ENCODE measurements at regions not wholly inside any gene's neighbourhood (a gene's known extent, or its start where the extent isn't known, plus 50 kb on each side); places are given as distances from the start of the nearest gene placed in this dataset.

DNA sequence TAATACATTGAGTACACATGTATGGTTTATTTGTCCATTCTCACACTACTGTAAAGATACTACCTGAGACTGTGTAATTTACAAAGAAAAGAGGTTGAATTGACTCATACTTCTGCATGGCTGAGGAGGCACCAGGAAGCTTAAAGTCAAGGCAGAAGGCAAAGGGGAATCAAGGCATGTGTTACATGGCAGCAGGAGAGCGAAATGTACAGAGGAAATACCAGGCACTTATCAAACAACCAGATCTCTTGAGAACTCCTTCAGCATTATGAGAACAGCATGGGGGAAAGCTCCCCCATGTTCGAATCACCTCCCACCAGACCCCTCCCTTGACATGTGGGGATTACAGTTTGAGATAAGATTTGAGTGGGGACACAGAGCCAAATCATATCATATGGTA, 666.3 kb downstream of the ZBBX start:
- TF ChIP-seq EZH2phosphoT487 (IDR thresholded peaks at IDR 0.05; ENCODE audit: borderline replicate concordance, low read length) = no peak
- TF ChIP-seq, protein P1, sequence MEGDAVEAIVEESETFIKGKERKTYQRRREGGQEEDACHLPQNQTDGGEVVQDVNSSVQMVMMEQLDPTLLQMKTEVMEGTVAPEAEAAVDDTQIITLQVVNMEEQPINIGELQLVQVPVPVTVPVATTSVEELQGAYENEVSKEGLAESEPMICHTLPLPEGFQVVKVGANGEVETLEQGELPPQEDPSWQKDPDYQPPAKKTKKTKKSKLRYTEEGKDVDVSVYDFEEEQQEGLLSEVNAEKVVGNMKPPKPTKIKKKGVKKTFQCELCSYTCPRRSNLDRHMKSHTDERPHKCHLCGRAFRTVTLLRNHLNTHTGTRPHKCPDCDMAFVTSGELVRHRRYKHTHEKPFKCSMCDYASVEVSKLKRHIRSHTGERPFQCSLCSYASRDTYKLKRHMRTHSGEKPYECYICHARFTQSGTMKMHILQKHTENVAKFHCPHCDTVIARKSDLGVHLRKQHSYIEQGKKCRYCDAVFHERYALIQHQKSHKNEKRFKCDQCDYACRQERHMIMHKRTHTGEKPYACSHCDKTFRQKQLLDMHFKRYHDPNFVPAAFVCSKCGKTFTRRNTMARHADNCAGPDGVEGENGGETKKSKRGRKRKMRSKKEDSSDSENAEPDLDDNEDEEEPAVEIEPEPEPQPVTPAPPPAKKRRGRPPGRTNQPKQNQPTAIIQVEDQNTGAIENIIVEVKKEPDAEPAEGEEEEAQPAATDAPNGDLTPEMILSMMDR (IDR thresholded peaks at IDR 0.05; ENCODE audit: low read depth, low read length, poor library complexity, severe bottlenecking) = no peak
- Histone ChIP-seq H4K20me1 (ENCODE audit: control insufficient read depth, insufficient read depth, low read depth, low read length) (no peaks in the 10 kb centered on the region), H3K27me3 (ENCODE audit: control insufficient read depth, low read length) (no peaks in the 10 kb centered on the region), H3K27ac (ENCODE audit: low read depth, low read length) (no peak overlapping the region), H3K4me3 (ENCODE audit: low read length) (no peak overlapping the region), H3K4me1 (ENCODE audit: control insufficient read depth, low read length) (no peaks in the 10 kb centered on the region), H3K9me2 (replicated peaks; ENCODE audit: control insufficient read depth, low read length) (no peaks in the 10 kb centered on the region), H3K36me3 (ENCODE audit: control insufficient read depth, low read length) (no peaks in the 10 kb centered on the region), H3K9me3 (ENCODE audit: control insufficient read depth, insufficient read depth, low read length) (no peaks in the 10 kb centered on the region), H3K79me2 (ENCODE audit: control insufficient read depth, low read length) (no peaks in the 10 kb centered on the region), H3F3A (ENCODE audit: control insufficient read depth, insufficient read depth) (no peaks in the 10 kb centered on the region), H3K4me2 (ENCODE audit: low read length) (no peak overlapping the region)

DNA sequence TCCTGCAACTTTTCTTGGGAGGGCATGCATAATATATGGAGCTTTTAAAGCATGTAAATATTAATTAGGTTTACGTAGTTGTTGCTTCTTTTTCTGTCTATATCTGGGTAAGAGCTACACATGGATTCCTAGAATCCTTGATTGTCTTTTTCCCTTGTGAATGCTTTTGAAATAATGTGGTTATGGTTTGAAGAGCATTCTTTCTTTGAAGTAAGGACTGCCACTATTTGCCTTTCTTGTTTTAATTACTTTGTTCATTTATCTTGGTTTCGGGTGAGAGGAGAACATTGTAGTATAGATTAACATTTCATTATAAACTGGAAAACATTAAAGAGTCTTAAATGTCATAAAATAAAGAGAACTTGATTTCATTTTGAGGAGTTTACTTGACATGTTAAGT, 674.0 kb downstream of the ZBBX start:
- Histone ChIP-seq H3K9me2 (replicated peaks; ENCODE audit: control insufficient read depth, low read length) (no peaks in the 10 kb centered on the region), H3K4me3 (ENCODE audit: low read length) (no peak overlapping the region), H3K4me2 (ENCODE audit: low read length) (no peak overlapping the region), H3K27ac (ENCODE audit: low read depth, low read length) (no peak overlapping the region), H3F3A (ENCODE audit: control insufficient read depth, insufficient read depth) (no peaks in the 10 kb centered on the region), H3K79me2 (ENCODE audit: control insufficient read depth, low read length) (no peaks in the 10 kb centered on the region), H3K9me3 (ENCODE audit: control insufficient read depth, insufficient read depth, low read length) (no peaks in the 10 kb centered on the region), H3K27me3 (ENCODE audit: control insufficient read depth, low read length) (no peaks in the 10 kb centered on the region), H3K36me3 (ENCODE audit: control insufficient read depth, low read length) (no peaks in the 10 kb centered on the region), H4K20me1 (ENCODE audit: control insufficient read depth, insufficient read depth, low read depth, low read length) (no peaks in the 10 kb centered on the region), H3K4me1 (ENCODE audit: control insufficient read depth, low read length) (no peaks in the 10 kb centered on the region)
- TF ChIP-seq EZH2phosphoT487 (IDR thresholded peaks at IDR 0.05; ENCODE audit: borderline replicate concordance, low read length) = no peak
- TF ChIP-seq, protein P1 (IDR thresholded peaks at IDR 0.05; ENCODE audit: low read depth, low read length, poor library complexity, severe bottlenecking) = no peak

DNA sequence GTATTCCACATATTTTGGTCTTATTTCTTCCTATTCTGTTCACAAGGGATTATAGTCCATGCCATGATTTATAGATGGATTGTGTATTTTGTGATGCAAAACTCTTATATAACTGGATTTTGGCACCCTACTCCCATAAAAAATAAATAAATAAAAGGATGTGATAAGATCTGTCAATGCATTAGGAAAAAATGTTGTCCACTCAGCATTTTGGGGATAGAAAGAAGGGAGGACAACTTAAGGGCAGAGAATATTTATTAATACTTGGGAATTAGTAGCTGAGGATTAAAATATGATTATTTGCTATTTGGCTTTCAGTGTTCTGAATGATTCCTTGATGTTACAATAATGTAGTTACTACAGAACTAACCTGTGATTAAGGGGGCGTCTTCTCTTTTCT, 682.6 kb downstream of the ZBBX start:
- no peak overlapping the region for H3K4me2 ChIP-seq (ENCODE audit: low read length)
- H3K4me1 ChIP-seq (ENCODE audit: control insufficient read depth, low read length) = no peaks in the 10 kb centered on the region
- H3F3A ChIP-seq (ENCODE audit: control insufficient read depth, insufficient read depth) = no peaks in the 10 kb centered on the region
- no peaks in the 10 kb centered on the region for H3K79me2 ChIP-seq (ENCODE audit: control insufficient read depth, low read length)
- no peak for TF ChIP-seq EZH2phosphoT487 (IDR thresholded peaks at IDR 0.05; ENCODE audit: borderline replicate concordance, low read length)
- TF ChIP-seq, protein P1 (IDR thresholded peaks at IDR 0.05; ENCODE audit: low read depth, low read length, poor library complexity, severe bottlenecking) = no peak
- H3K36me3 ChIP-seq (ENCODE audit: control insufficient read depth, low read length) = no peaks in the 10 kb centered on the region
- H3K9me3 ChIP-seq (ENCODE audit: control insufficient read depth, insufficient read depth, low read length) = no peaks in the 10 kb centered on the region
- H3K9me2 ChIP-seq (replicated peaks; ENCODE audit: control insufficient read depth, low read length) = no peaks in the 10 kb centered on the region
- H4K20me1 ChIP-seq (ENCODE audit: control insufficient read depth, insufficient read depth, low read depth, low read length) = no peaks in the 10 kb centered on the region
- no peaks in the 10 kb centered on the region for H3K27me3 ChIP-seq (ENCODE audit: control insufficient read depth, low read length)
- H3K27ac ChIP-seq (ENCODE audit: low read depth, low read length) = no peak overlapping the region
- no peak overlapping the region for H3K4me3 ChIP-seq (ENCODE audit: low read length)

DNA sequence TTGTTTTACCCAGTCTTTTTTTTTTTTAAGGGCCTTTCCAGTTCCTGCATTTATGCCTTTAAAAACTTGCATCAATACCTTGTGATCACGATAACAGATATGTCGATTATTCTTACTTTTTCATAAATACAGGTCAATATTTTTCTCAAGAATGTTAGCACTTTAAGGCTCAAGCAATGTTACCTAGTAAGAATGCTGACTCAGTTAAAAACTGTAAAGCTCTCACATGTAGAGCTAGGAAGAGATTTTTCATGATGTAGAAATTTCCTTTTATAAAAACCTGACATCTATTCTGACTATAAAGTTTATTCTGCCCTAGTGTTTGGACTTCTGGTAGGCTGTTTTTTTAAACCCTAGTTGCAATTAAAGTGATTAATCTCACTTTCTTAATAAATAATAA, 684.0 kb downstream of the ZBBX start:
- Histone ChIP-seq H4K20me1 (ENCODE audit: control insufficient read depth, insufficient read depth, low read depth, low read length) (no peaks in the 10 kb centered on the region), H3K9me2 (replicated peaks; ENCODE audit: control insufficient read depth, low read length) (no peaks in the 10 kb centered on the region), H3K4me2 (ENCODE audit: low read length) (no peak overlapping the region), H3K79me2 (ENCODE audit: control insufficient read depth, low read length) (no peaks in the 10 kb centered on the region), H3K9me3 (ENCODE audit: control insufficient read depth, insufficient read depth, low read length) (no peaks in the 10 kb centered on the region), H3K4me3 (ENCODE audit: low read length) (no peak overlapping the region), H3K36me3 (ENCODE audit: control insufficient read depth, low read length) (no peaks in the 10 kb centered on the region), H3K27me3 (ENCODE audit: control insufficient read depth, low read length) (no peaks in the 10 kb centered on the region), H3K27ac (ENCODE audit: low read depth, low read length) (no peak overlapping the region), H3K4me1 (ENCODE audit: control insufficient read depth, low read length) (no peaks in the 10 kb centered on the region), H3F3A (ENCODE audit: control insufficient read depth, insufficient read depth) (no peaks in the 10 kb centered on the region)
- TF ChIP-seq EZH2phosphoT487 (IDR thresholded peaks at IDR 0.05; ENCODE audit: borderline replicate concordance, low read length) = no peak
- TF ChIP-seq, protein P1 (IDR thresholded peaks at IDR 0.05; ENCODE audit: low read depth, low read length, poor library complexity, severe bottlenecking) = no peak
